Subcutaneous abdominal adipose tissue (tissue), 5 donors: ENCODE measurements at regions not wholly inside any gene's neighbourhood (a gene's known extent, or its start where the extent isn't known, plus 50 kb on each side); places are given as distances from the start of the nearest gene placed in this dataset.

Experiments
- H3K27ac ChIP-seq: one replicate; pipeline ENCODE4 v1.7.0; 2013; ENCODE audit warnings: low read depth, mild to moderate bottlenecking, inconsistent platforms, low read length, moderate library complexity
- H3K27me3 ChIP-seq, 5 donors: one replicate each; pipeline ENCODE4 v1.7.0; 2013; ENCODE audit warnings: low read length in 5 of 5, inconsistent platforms in 1 of 5; ENCODE audit not compliant: control insufficient read depth in 5 of 5, insufficient read depth in 4 of 5
- H3K36me3 ChIP-seq, 5 donors: one replicate each; pipeline ENCODE4 v1.7.0; 2013; ENCODE audit warnings: low read length in 5 of 5; ENCODE audit not compliant: control insufficient read depth in 5 of 5, insufficient read depth in 5 of 5
- H3K4me1 ChIP-seq, 5 donors: one replicate each; pipeline ENCODE4 v1.7.0; 2013; ENCODE audit warnings: low read length in 5 of 5, mild to moderate bottlenecking in 3 of 5, moderate library complexity in 1 of 5; ENCODE audit not compliant: control insufficient read depth in 5 of 5, insufficient read depth in 5 of 5
- H3K4me3 ChIP-seq, 5 donors: one replicate each; pipeline ENCODE4 v1.7.0; 2013; ENCODE audit warnings: low read length in 5 of 5, low read depth in 1 of 5
- H3K9ac ChIP-seq, 5 donors: one replicate each; pipeline ENCODE4 v1.7.0; 2013; ENCODE audit warnings: low read length in 5 of 5, mild to moderate bottlenecking in 4 of 5, moderate library complexity in 3 of 5
- H3K9me3 ChIP-seq, 5 donors: one replicate each; pipeline ENCODE4 v1.7.0; 2013; ENCODE audit warnings: low read length in 5 of 5; ENCODE audit not compliant: control insufficient read depth in 5 of 5
- donor health status: healthy.
- donor health status: healthy.
- donor health status: healthy.
- donor health status: healthy.
- donor health status: healthy.

DNA sequence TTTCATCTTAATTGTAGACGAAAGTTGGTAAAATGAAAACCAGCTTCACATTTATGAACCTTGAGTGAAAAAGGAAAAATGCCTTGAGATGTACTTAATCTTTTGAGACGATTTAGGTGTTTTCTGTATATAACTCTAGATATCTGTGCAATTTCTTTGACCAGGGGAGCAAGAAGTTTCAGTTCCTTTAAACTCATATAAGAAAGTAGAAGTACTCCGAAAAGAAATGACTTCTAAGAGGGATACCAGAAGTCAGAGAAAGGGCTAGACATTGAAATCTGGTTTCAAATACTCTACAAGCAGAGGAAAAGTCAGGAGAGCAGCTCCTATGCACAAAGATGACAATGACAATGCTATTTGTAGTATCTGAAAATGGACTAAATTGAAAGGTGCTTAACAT, 303.7 kb downstream of the BAMBI start:
- H3K9ac ChIP-seq: no peak overlapping the region
- peaks cover 0 to 2% (median 0%) of the 10 kb centered on the region in 5 donors for H3K9me3 ChIP-seq
- no peaks in the 10 kb centered on the region for H3K36me3 ChIP-seq
- H3K27me3 ChIP-seq: no peaks in the 10 kb centered on the region
- no peak overlapping the region for H3K4me3 ChIP-seq
- peaks cover 0 to 15% (median 9%) of the 10 kb centered on the region in 5 donors for H3K4me1 ChIP-seq
- H3K27ac ChIP-seq: no peak overlapping the region

DNA sequence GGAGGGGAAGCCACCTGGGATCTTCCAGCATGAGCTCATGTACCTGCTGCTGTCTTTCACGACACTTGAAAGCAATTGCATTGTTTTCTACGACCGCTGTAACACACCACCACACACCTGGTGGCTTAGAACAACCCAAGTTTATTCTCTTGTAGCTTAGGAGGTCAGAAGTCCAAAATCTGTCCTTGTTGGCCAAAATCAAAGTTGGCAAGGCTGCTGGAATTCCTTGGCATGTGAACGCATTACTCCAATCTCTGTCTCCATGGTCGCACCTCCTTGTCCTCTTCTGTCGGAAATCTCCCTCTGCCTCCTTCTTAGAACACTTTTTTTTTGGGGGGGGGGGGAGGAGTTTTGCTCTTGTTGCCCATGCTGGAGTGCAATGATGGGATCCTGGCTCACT, 305.7 kb downstream of the BAMBI start:
- Histone ChIP-seq H3K9me3 (no peaks in the 10 kb centered on the region), H3K27ac (no peak overlapping the region), H3K4me3 (no peak overlapping the region), H3K9ac (no peak overlapping the region), H3K36me3 (no peaks in the 10 kb centered on the region), H3K27me3 (no peaks in the 10 kb centered on the region), H3K4me1 (peaks cover 0 to 15% (median 9%) of the 10 kb centered on the region in 5 donors)

DNA sequence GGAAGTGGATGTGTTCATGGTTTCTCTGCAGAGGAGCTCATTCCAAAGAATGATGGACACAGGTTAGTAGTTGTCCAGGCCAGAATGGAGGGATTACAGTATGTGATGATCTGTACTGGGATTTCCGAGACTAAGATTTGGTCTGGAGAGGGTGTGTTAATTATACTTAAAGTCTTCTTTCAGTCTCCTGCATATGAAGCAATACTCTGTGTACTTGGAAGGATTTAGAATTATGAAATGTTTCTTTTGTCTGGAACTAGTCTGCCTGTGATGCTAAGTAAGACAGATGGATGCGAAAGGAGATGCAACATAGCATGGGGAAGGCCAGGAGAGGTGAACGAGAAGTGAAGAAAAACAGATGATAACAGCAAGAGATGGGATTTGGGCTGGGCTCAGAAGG, 305.1 kb upstream of the LYZL1 start:
- no peak overlapping the region for H3K27ac ChIP-seq
- no peak overlapping the region for H3K4me3 ChIP-seq
- H3K9ac ChIP-seq: no peak overlapping the region
- H3K27me3 ChIP-seq: no peaks in the 10 kb centered on the region
- H3K9me3 ChIP-seq: no peaks in the 10 kb centered on the region
- no peaks in the 10 kb centered on the region for H3K36me3 ChIP-seq
- H3K4me1 ChIP-seq: peaks cover 0 to 15% (median 9%) of the 10 kb centered on the region in 5 donors

- Histone ChIP-seq H3K4me3 (no peak overlapping the region), H3K4me1 (peaks cover 0 to 15% (median 9%) of the 10 kb centered on the region in 5 donors), H3K36me3 (no peaks in the 10 kb centered on the region), H3K9ac (no peak overlapping the region), H3K27ac (no peak overlapping the region), H3K9me3 (no peaks in the 10 kb centered on the region), H3K27me3 (no peaks in the 10 kb centered on the region)
Measured at GRCh38 chr10:28984431-28984830, 304.4 kb upstream of the LYZL1 start.

- H3K4me3 ChIP-seq: no peak overlapping the region
- peaks cover 0 to 15% (median 9%) of the 10 kb centered on the region in 5 donors for H3K4me1 ChIP-seq
- H3K9me3 ChIP-seq: no peaks in the 10 kb centered on the region
- no peaks in the 10 kb centered on the region for H3K27me3 ChIP-seq
- H3K9ac ChIP-seq: no peak overlapping the region
- H3K36me3 ChIP-seq: no peaks in the 10 kb centered on the region
- H3K27ac ChIP-seq: no peak overlapping the region
Measured at GRCh38 chr10:28985137-28985885, 303.6 kb upstream of the LYZL1 start.

DNA sequence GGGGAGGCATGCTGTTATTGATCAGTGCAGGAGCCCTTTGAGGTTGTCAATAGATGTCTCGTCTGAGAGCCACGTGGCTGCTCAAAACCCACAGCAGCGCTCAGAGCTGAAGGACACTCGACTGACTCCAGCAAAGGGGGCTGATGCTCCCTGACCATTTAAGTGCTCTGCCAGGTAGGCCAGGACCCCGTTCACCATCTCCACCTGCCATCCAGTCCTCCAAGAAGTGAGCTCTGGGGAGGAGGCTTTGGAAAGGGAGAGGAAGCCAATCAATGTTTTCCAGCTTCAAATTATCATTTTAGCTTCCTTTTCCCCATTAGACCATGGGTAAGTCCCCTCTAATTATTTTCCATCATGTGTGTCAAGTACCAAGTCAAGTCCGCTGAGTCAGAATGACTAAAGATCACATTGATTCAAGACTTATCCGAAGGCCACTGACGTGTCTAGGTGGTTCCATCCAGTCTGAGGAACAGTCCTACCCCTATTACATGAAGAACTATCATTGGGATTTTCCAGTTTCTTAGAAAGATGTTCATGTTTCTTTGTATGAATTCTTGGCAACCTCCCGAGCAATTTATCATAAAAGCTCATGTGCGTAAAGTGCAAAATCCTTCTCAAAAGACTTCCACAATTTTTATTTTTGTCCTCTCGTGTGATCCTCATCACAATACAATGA, 302.6 kb upstream of the LYZL1 start:
- no peaks in the 10 kb centered on the region for H3K9me3 ChIP-seq

DNA sequence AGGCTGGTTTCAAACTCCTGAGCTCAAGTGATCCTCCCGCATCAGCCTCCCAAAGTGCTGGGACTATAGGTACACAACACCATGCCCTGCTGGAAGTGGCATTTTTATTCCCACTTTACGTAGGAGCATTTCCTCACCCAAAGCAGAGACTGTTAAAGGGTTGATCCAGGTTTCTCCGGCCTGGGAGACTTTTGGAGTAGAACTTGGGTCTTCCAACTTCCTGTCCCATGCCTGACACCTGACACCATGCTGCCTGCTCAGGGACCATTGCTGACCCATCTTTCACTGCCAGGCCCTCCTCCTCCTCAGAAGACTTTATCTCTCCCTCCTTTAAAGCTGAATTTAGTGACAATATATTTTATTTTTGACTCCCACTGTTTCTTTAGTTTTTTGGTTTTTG, 302.0 kb upstream of the LYZL1 start:
- Histone ChIP-seq H3K4me3 (no peak overlapping the region), H3K4me1 (peaks cover 0 to 17% (median 10%) of the 10 kb centered on the region in 5 donors), H3K36me3 (no peaks in the 10 kb centered on the region), H3K9me3 (no peaks in the 10 kb centered on the region), H3K27me3 (no peaks in the 10 kb centered on the region), H3K9ac (no peak overlapping the region), H3K27ac (no peak overlapping the region)

More for the DNA sequence above, 302.6 kb upstream of the LYZL1 start:
- Histone ChIP-seq H3K27me3 (no peaks in the 10 kb centered on the region), H3K27ac (no peak overlapping the region), H3K36me3 (no peaks in the 10 kb centered on the region), H3K4me3 (no peak overlapping the region), H3K4me1 (peaks cover 0 to 15% (median 9%) of the 10 kb centered on the region in 5 donors), H3K9ac (no peak overlapping the region)

DNA sequence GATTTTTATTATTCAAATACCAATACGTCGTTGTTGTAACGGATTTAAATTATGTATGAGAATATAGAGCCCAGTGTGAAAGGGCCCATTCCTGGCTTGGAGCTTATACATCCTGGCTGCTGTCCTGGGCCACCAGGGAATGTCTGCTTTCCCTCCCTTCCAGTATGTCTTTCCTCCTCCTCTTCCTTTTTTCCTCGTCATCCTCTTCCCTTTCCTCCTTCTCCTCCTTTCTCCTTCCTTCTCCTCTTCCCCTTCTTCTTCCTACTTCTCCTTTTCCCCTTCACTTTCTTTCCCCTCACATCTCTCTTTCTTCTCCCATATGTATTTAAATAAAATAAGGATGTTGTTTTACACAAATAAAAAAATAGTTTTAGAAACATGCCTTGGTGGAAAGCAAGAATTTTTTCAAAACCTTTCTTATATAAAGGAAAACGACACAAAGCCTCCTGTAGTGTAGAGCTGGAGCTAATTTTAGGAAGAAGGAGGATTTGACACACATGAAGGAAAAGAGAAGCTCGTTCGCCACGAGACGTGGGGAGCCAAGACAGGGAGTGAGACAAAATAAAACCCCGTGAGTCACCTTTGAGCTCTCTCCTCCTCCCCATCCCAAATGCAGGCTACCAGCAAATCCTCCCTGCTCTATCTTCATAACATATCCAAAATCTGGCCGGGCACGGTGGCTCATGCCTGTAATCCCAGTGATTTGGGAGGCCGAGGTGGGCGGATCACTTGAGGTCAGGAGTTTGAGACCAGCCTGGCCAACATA, 301.1 kb upstream of the LYZL1 start:
- H3K4me3 ChIP-seq: no peak overlapping the region
- no peak overlapping the region for H3K27ac ChIP-seq
- no peaks in the 10 kb centered on the region for H3K27me3 ChIP-seq
- no peak overlapping the region for H3K9ac ChIP-seq
- H3K36me3 ChIP-seq: no peaks in the 10 kb centered on the region
- H3K4me1 ChIP-seq: peaks cover 0 to 19% (median 10%) of the 10 kb centered on the region in 5 donors
- H3K9me3 ChIP-seq: no peaks in the 10 kb centered on the region

- Histone ChIP-seq H3K27ac (no peak overlapping the region), H3K27me3 (no peaks in the 10 kb centered on the region), H3K4me1 (peaks cover 0 to 12% (median 5%) of the 10 kb centered on the region in 5 donors), H3K4me3 (no peak overlapping the region), H3K36me3 (no peaks in the 10 kb centered on the region), H3K9me3 (no peaks in the 10 kb centered on the region), H3K9ac (no peak overlapping the region)
Measured at GRCh38 chr10:28988980-28989379, 299.9 kb upstream of the LYZL1 start.
